Ishikawa (cell line): ENCODE measurements at regions not wholly inside any gene's neighbourhood (a gene's known extent, or its start where the extent isn't known, plus 50 kb on each side); places are given as distances from the start of the nearest gene placed in this dataset.

Experiments used
- CREB1 ChIP-seq: IDR thresholded peaks from 2 replicates; pipeline ENCODE4 v1.6.1; 2012; ENCODE audit warnings: low read depth
- EP300 ChIP-seq: IDR thresholded peaks from 2 replicates; pipeline ENCODE4 v1.6.1; 2012; ENCODE audit warnings: borderline replicate concordance
- FOXM1 ChIP-seq: IDR thresholded peaks from 2 replicates; pipeline ENCODE4 v1.6.1; 2012; ENCODE audit warnings: low read depth, borderline replicate concordance
- MAX ChIP-seq: IDR thresholded peaks from 2 replicates; pipeline ENCODE4 v1.6.1; 2012
- RAD21 ChIP-seq: IDR thresholded peaks from 2 replicates; pipeline ENCODE4 v1.6.1; 2012; ENCODE audit warnings: low read depth
- TAF1 ChIP-seq: IDR thresholded peaks from 2 replicates; pipeline ENCODE4 v1.6.1; 2012; ENCODE audit warnings: low read depth, mild to moderate bottlenecking
- TCF12 ChIP-seq: IDR thresholded peaks from 2 replicates; pipeline ENCODE4 v1.6.1; 2012; ENCODE audit warnings: low read depth
- ZBTB7A ChIP-seq: IDR thresholded peaks from 2 replicates; pipeline ENCODE4 v1.6.1; 2012; ENCODE audit warnings: low read depth

- TF ChIP-seq EP300 (no peak), TAF1 (no peak), MAX (no peak), TCF12 (no peak), ZBTB7A (no peak), RAD21 (no peak), FOXM1 (no peak), CREB1 (no peak)
Measured at GRCh38 chr6:80454661-80455365, 348.3 kb downstream of the BCKDHB start.
